DOHH2 (cell line): ENCODE measurements at regions not wholly inside any gene's neighbourhood (a gene's known extent, or its start where the extent isn't known, plus 50 kb on each side); places are given as distances from the start of the nearest gene placed in this dataset.

Experiments
- CTCF ChIP-seq: fragments of 200-600 bp; sonication (generic); IDR thresholded peaks from one replicate; pipeline ENCODE4 v1.5.1; 2014; ENCODE audit warnings: antibody characterized with exemption, mild to moderate bottlenecking, low read depth, low read length; ENCODE audit not compliant: poor library complexity, severe bottlenecking
- EZH2phosphoT487 ChIP-seq: fragments of 200-600 bp; sonication (generic); IDR thresholded peaks from 2 replicates; pipeline ENCODE4 v1.6.1; 2017; ENCODE audit warnings: borderline replicate concordance, mild to moderate bottlenecking, antibody characterized with exemption, low read length, moderate library complexity, mixed read lengths

DNA sequence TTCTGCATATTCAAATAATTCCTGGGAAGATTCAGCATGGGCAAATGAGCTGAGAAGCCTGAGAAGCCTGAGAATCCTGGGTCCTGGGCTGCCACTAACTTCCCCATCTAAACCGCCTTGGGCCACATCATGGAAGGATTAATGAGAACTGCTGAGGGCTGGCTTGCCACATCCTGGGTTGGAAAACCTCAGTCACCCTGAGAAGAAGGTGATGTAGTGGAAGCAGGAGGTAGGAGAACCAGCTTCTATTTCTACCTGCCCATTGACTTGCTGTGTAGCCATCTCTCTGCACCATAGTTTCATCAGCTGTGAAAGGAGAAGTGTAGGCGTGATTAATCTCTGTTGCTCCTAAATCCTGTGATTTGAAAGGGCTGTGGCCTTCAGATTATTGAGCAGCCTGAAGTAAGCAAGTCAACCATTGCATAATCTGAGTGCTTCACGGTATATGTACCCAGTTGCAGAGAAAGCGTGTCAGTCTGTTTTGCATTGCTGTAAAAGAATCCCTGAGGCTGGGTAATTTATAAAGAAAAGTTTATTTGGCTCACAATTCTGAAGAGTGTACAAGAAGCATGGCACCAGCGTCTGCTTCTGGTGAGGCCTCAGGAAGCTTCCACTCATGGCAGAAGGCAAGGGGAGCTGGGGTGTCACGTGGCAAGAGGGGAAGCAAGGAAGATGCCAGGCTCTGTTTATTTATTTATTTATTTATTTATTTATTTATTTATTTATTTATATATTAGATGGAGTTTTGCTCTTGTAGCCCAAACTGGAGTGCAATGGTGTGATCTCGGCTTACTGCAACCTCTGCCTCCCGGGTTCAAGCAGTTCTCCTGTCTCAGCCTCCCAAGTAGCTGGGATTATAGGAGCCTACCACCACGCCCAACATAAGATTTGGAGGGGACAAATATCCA is 140.9 kb upstream of the ATP6AP2 start:
- TF ChIP-seq CTCF, result no peak
- no peak for TF ChIP-seq EZH2phosphoT487
